Trophoblast cell (in vitro differentiated cells and primary cell): ENCODE measurements at regions not wholly inside any gene's neighbourhood (a gene's known extent, or its start where the extent isn't known, plus 50 kb on each side); places are given as distances from the start of the nearest gene placed in this dataset.

Experiments used
- DNase-seq, 2 donors: peaks; one replicate each; pipeline ENCODE4 v3.0.0-alpha.2; 2016
- H2AFZ ChIP-seq: 2 replicates; pipeline ENCODE4 v1.6.1; 2013; ENCODE audit warnings: low read length, moderate library complexity, mild to moderate bottlenecking; ENCODE audit not compliant: insufficient read depth, poor library complexity
- H2AK5ac ChIP-seq: 2 replicates; pipeline ENCODE4 v1.6.1; 2013; ENCODE audit warnings: mild to moderate bottlenecking, low read length
- H2BK120ac ChIP-seq: 2 replicates; pipeline ENCODE4 v1.6.1; 2013; ENCODE audit warnings: low read length, mild to moderate bottlenecking, moderate library complexity; ENCODE audit not compliant: insufficient read depth, poor library complexity
- H2BK12ac ChIP-seq: 2 replicates; pipeline ENCODE4 v1.6.1; 2013; ENCODE audit warnings: mild to moderate bottlenecking, low read length, moderate library complexity
- H2BK5ac ChIP-seq: 2 replicates; pipeline ENCODE4 v1.6.1; 2013; ENCODE audit warnings: low read length, low read depth, moderate library complexity, mild to moderate bottlenecking; ENCODE audit not compliant: poor library complexity
- H3K14ac ChIP-seq: 2 replicates; pipeline ENCODE4 v1.6.1; 2013; ENCODE audit warnings: mild to moderate bottlenecking, low read length
- H3K18ac ChIP-seq: 2 replicates; pipeline ENCODE4 v1.6.1; 2013; ENCODE audit warnings: mild to moderate bottlenecking, low read length
- H3K23ac ChIP-seq: 2 replicates; pipeline ENCODE4 v1.6.1; 2013; ENCODE audit warnings: low read length
- H3K27ac ChIP-seq: 2 replicates; pipeline ENCODE4 v1.5.1; 2013; ENCODE audit warnings: low read depth, mild to moderate bottlenecking, inconsistent platforms, low read length, moderate library complexity
- H3K27me3 ChIP-seq: 2 replicates; pipeline ENCODE4 v1.6.1; 2013; ENCODE audit warnings: inconsistent platforms, mild to moderate bottlenecking, low read length, moderate library complexity; ENCODE audit not compliant: insufficient read depth
- H3K36me3 ChIP-seq, 2 experiments: 1 replicate in 1 of 2; 2 replicates in 1 of 2; pipeline ENCODE4 v1.6.1; 2013; ENCODE audit warnings: low read length in 2 of 2, mild to moderate bottlenecking in 2 of 2, moderate library complexity in 1 of 2; ENCODE audit not compliant: insufficient read depth in 2 of 2, control insufficient read depth in 1 of 2
- H3K4ac ChIP-seq: 2 replicates; pipeline ENCODE4 v1.6.1; 2013; ENCODE audit warnings: low read depth, mild to moderate bottlenecking, low read length, moderate library complexity
- H3K4me1 ChIP-seq, 2 experiments: 1 replicate in 1 of 2; 2 replicates in 1 of 2; pipeline ENCODE4 v1.6.1; 2013; ENCODE audit warnings: low read length in 2 of 2, mild to moderate bottlenecking in 2 of 2, moderate library complexity in 1 of 2; ENCODE audit not compliant: insufficient read depth in 2 of 2, control insufficient read depth in 1 of 2
- H3K4me2 ChIP-seq: 2 replicates; pipeline ENCODE4 v1.6.1; 2013; ENCODE audit warnings: inconsistent platforms, mild to moderate bottlenecking, low read length, moderate library complexity
- H3K4me3 ChIP-seq: 2 replicates; pipeline ENCODE4 v1.5.1; 2013; ENCODE audit warnings: mild to moderate bottlenecking, low read depth, low read length, inconsistent platforms
- H3K79me1 ChIP-seq: one replicate; pipeline ENCODE4 v1.6.1; 2013; ENCODE audit warnings: low read length
- H3K79me2 ChIP-seq: 2 replicates; pipeline ENCODE4 v1.6.1; 2013; ENCODE audit warnings: low read length, mild to moderate bottlenecking; ENCODE audit not compliant: control insufficient read depth, insufficient read depth, poor library complexity
- H3K9ac ChIP-seq: 2 replicates; pipeline ENCODE4 v1.6.1; 2013; ENCODE audit warnings: mild to moderate bottlenecking, low read length
- H3K9me3 ChIP-seq: 2 replicates; pipeline ENCODE4 v1.6.1; 2013; ENCODE audit warnings: low read depth, mild to moderate bottlenecking, control low read depth, inconsistent platforms, low read length; ENCODE audit not compliant: insufficient read depth
- H4K12ac ChIP-seq: 2 replicates; pipeline ENCODE4 v1.6.1; 2013; ENCODE audit warnings: low read depth, mild to moderate bottlenecking, low read length, moderate library complexity
- H4K8ac ChIP-seq: 2 replicates; pipeline ENCODE4 v1.6.1; 2013; ENCODE audit warnings: low read depth, mild to moderate bottlenecking, low read length, moderate library complexity
- H4K91ac ChIP-seq: one replicate; pipeline ENCODE4 v1.6.1; 2013; ENCODE audit warnings: low read depth, mild to moderate bottlenecking, low read length, moderate library complexity
- WGBS: extraction: QIAGEN DNeasy Blood & Tissue Kit; methylation state at CpG from one replicate; pipeline ENCODE4 v1.1.7; 2013; ENCODE audit warnings: missing lambda C conversion rate; ENCODE audit not compliant: insufficient read length, insufficient coverage; ENCODE audit errors: extremely low coverage; 5-methylcytosine and 5-hydroxymethylcytosine counted together

DNA sequence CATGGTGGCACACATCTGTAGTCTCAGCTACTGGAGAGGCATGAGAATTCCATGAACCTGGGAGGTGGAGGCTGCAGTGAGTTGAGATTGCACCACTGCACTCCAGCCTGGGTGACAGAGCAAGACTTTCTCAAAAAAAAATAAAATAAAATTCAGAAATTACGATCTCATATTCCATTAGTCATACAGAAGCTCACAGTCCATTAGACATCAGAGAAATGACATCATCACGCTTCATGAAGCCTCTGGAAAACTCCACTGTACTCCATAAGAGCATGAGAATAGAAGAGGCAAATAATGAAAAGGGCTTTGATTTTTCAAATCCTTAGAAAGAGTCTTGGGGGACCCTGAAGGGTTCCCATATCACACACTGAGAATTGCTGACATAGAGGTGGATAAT, 145.0 kb upstream of the MITF start:
- Histone ChIP-seq H2BK5ac (no peak overlapping the region), H3K4me2 (no peak overlapping the region), H3K4ac (no peak overlapping the region), H3K36me3 (no peaks in the 10 kb centered on the region), H3K14ac (no peak overlapping the region), H3K4me1 (no peaks in the 10 kb centered on the region), H3K27ac (no peak overlapping the region), H2BK120ac (no peak overlapping the region), H2AFZ (no peak overlapping the region), H3K79me1 (no peaks in the 10 kb centered on the region), H2AK5ac (no peak overlapping the region), H4K8ac (no peak overlapping the region), H3K9ac (no peak overlapping the region), H3K27me3 (no peaks in the 10 kb centered on the region), H3K18ac (no peak overlapping the region), H4K91ac (no peak overlapping the region), H2BK12ac (no peak overlapping the region), H4K12ac (no peak overlapping the region), H3K79me2 (no peaks in the 10 kb centered on the region), H3K23ac (no peak overlapping the region), H3K9me3 (no peaks in the 10 kb centered on the region), H3K4me3 (no peak overlapping the region)
- WGBS, result no CpG with 5 or more reads among the region's 2 CpGs
- no peak for DNase-seq

GRCh38 chr3:69591164-69591736, 148.0 kb upstream of the MITF start:
- no peak overlapping the region for H4K8ac ChIP-seq
- H3K9me3 ChIP-seq, result no peaks in the 10 kb centered on the region
- H3K27me3 ChIP-seq, result no peaks in the 10 kb centered on the region
- H3K4ac ChIP-seq, result no peak overlapping the region
- H3K23ac ChIP-seq, result no peak overlapping the region
- H3K4me3 ChIP-seq, result no peak overlapping the region
- H2BK12ac ChIP-seq, result no peak overlapping the region
- H3K4me2 ChIP-seq, result no peak overlapping the region
- H4K12ac ChIP-seq, result no peak overlapping the region
- no peak overlapping the region for H2AFZ ChIP-seq
- no peaks in the 10 kb centered on the region for H3K79me1 ChIP-seq
- no peak overlapping the region for H2BK5ac ChIP-seq
- no peak overlapping the region for H3K27ac ChIP-seq
- H2AK5ac ChIP-seq, result no peak overlapping the region
- no peak overlapping the region for H3K14ac ChIP-seq
- no peak overlapping the region for H3K18ac ChIP-seq
- DNase-seq, result no peak
- H3K4me1 ChIP-seq, result no peaks in the 10 kb centered on the region
- H4K91ac ChIP-seq, result no peak overlapping the region
- no peak overlapping the region for H3K9ac ChIP-seq
- H2BK120ac ChIP-seq, result no peak overlapping the region
- H3K36me3 ChIP-seq, result no peaks in the 10 kb centered on the region
- WGBS, result no CpG with 5 or more reads among the region's 4 CpGs
- no peaks in the 10 kb centered on the region for H3K79me2 ChIP-seq

DNA sequence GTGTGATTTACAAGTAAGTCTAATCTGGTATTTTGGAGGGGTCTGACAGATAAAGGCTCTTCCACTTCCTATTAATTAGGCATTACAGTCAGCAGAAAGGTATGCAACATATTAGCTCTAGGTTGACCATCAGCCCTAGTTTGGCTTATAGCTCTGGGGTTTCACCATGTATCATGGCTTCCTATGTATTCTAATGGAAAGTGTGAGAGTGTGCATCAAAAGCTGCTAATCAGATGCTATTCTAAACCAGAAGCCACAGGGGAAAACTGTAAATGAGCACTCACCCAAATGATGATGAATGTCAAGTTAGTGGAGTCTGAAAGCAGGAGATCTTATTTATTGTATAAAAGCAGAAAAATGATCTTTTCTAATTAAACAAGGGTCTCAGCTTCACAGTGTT, 149.2 kb upstream of the MITF start:
- H3K18ac ChIP-seq, result no peak overlapping the region
- H3K79me2 ChIP-seq, result no peaks in the 10 kb centered on the region
- no peak overlapping the region for H3K23ac ChIP-seq
- H4K91ac ChIP-seq, result no peak overlapping the region
- no peak overlapping the region for H4K8ac ChIP-seq
- H2AK5ac ChIP-seq, result no peak overlapping the region
- H3K4me1 ChIP-seq, result no peaks in the 10 kb centered on the region
- H3K36me3 ChIP-seq, result no peaks in the 10 kb centered on the region
- H2AFZ ChIP-seq, result no peak overlapping the region
- H3K4me2 ChIP-seq, result no peak overlapping the region
- H3K14ac ChIP-seq, result no peak overlapping the region
- no peak overlapping the region for H3K9ac ChIP-seq
- no peak overlapping the region for H2BK12ac ChIP-seq
- no peaks in the 10 kb centered on the region for H3K9me3 ChIP-seq
- H3K4ac ChIP-seq, result no peak overlapping the region
- H2BK5ac ChIP-seq, result no peak overlapping the region
- no peak overlapping the region for H2BK120ac ChIP-seq
- no peak overlapping the region for H3K4me3 ChIP-seq
- no peak for DNase-seq
- no peaks in the 10 kb centered on the region for H3K79me1 ChIP-seq
- H4K12ac ChIP-seq, result no peak overlapping the region
- H3K27me3 ChIP-seq, result no peaks in the 10 kb centered on the region
- H3K27ac ChIP-seq, result no peak overlapping the region

DNA sequence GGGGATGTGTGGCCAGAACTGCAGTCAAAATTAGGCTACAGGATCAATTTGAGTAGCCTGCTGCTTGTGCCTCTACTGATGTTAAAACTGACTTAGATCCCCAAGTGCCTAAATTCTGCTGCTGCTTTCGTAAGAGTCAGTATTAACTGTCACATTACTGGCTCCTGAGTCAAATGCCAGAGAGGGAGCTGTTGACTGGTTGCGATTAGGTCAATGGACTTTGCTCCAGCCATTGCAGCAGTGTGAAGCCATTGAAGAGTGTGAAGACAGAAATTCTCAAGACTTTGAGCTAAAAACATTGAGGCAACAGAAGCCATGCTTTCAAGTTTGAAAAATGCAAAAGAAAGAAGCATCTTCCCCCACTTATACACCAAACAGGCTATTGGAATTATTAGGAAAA, 151.1 kb upstream of the MITF start:
- no peak overlapping the region for H3K14ac ChIP-seq
- no peak overlapping the region for H3K18ac ChIP-seq
- H2AFZ ChIP-seq, result no peak overlapping the region
- H3K27ac ChIP-seq, result no peak overlapping the region
- H3K36me3 ChIP-seq, result no peaks in the 10 kb centered on the region
- H3K4me3 ChIP-seq, result no peak overlapping the region
- no peaks in the 10 kb centered on the region for H3K79me2 ChIP-seq
- H3K27me3 ChIP-seq, result no peaks in the 10 kb centered on the region
- no peak overlapping the region for H2AK5ac ChIP-seq
- no peak overlapping the region for H4K8ac ChIP-seq
- no peaks in the 10 kb centered on the region for H3K79me1 ChIP-seq
- no peak overlapping the region for H3K4me2 ChIP-seq
- H3K23ac ChIP-seq, result no peak overlapping the region
- no peak overlapping the region for H2BK5ac ChIP-seq
- no peak overlapping the region for H3K4ac ChIP-seq
- DNase-seq, result no peak
- no peak overlapping the region for H2BK120ac ChIP-seq
- no peaks in the 10 kb centered on the region for H3K4me1 ChIP-seq
- no peak overlapping the region for H2BK12ac ChIP-seq
- WGBS, result no CpG with 5 or more reads among the region's 2 CpGs
- H3K9ac ChIP-seq, result no peak overlapping the region
- H3K9me3 ChIP-seq, result no peaks in the 10 kb centered on the region
- H4K91ac ChIP-seq, result no peak overlapping the region
- H4K12ac ChIP-seq, result no peak overlapping the region
